Cardiac septum (tissue), 1 donor: ENCODE measurements at regions not wholly inside any gene's neighbourhood (a gene's known extent, or its start where the extent isn't known, plus 50 kb on each side); places are given as distances from the start of the nearest gene placed in this dataset.
A peak's percentile ranks its signal among the peaks of the same experiment; 100 is the strongest.
"Not testable (repeated sequence)": the region's sequence is repeated elsewhere in the genome, so short reads cannot be mapped to it uniquely, and the experiment has no call there.

ENCODE experiments used
- DNase-seq: peaks from one replicate; pipeline ENCODE4 v3.0.0-alpha.2; 2020; ENCODE audit warnings: low spot score
- intact Hi-C: fragments of 100-400 bp; cut with DNase I; formaldehyde crosslinking; loops from one replicate; pipeline ENCODE4 v1.14.0; 2022
- donor health status: DM: no; HTN: no; CAD: no.

DNA sequence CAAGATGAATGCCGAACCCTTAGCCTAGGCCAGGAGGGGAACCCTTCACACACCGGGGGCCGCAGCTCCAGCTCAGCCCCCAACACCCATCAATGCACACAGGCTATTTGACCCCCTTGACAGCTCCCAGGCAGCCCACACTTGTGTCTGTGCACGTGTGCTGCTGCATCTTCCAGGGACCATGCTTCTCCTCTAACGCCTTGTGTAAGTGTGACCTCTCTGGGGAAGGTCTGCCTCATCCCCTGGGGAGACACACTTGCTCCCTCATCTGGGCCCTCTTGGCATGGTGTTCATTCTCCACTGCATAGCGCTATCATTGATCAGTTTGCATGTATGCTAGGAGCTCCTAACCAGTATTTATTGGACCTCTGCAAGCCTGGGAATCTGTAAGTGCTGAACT is 120.0 kb upstream of the FHL2 start:
- no peak for DNase-seq
- intact Hi-C loops = loop anchor here (2.0 kb wide), 1 partner anchor 150 kb away; no protein-coding TSS in a partner anchor

DNA sequence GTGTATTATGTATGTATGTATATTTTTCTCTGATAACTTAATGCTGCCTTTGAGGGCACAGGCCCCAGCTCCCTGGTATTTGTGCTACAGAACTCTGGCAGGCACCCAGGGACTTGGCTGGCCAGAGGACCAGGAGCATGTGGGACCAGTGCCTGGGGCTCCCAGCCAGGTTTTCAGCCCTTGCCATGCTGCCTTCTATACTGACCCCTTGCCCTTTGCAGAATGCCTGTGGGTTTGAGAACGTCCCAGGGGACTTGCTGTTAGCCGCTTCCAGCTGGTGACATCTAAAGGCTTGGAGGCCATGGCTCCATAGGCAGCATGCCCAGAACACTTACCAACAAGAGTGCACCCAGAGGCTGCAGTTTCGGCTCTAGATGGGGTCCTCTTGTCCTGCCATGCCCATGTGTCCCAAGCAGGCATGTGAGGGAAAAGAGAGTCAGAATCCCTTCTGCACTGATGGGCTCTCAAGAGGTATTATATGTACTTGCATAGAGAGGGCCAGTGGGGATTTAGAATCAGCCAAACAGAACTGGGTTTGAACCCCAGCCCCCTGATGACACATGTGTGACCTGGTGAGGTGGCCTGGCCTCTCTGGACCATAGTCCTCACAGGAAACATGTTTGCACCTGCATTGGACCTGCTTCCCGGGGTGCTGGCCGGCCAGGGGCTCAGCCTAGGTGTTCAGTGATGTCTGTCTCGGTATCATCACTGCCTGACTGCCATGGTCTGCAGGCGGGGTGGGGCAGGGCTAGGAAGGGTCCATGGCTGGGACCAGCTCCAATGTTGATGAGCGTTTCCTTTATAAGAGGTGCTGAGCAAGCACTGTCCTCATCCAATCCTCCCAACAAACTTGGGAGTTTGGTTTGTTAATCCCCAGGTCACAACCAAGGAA is 119.2 kb upstream of the FHL2 start:
- intact Hi-C loops = loop anchor here (1.0 to 2.0 kb wide), 2 partner anchors 108 to 149 kb away; no protein-coding TSS in a partner anchor
- peak; percentile 91 for DNase-seq

DNA sequence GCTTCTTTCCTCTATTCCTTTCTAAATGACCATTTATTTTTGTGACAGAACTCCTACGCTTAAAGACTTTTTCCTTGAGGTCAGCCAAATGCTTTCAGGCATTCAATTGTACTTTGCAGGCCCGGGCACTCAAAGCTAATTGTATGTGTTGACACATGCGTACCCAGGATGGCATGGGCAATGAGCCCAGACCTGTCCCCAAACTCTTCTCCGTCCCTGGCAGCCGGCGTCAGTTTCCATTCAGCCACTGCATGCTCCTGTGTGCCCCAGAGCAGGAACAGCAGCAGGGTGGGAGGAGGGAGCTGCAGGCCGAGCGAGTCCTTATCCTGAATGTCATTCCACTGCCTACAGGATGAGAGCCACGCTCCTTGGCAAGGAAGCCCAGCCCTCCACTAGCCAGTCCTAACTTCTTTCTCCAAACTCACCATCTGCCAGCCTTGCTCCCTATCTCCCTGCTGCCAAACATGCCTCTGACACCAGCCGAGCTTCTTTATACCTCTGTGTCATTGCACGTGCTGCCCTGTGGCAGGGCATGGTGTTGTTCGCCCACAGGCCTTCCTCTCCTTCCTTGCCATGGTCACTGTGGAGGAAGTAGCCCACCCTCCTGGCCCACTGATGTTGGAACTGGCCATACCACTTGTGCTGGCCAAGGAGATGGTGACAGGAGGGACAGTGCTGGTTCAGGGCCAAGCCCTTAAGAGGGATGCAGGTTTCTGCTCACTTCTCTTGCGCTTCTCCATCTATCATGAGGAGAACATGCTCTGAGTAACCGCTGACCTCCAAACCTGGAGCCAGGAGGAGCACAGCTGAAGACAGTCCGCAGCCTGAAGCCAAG is 116.9 kb upstream of the FHL2 start:
- peak; percentile 89 for DNase-seq
- intact Hi-C loops = loop anchor here (1.0 to 2.0 kb wide), 3 partner anchors 19 to 77 kb away; no protein-coding TSS in a partner anchor

DNA sequence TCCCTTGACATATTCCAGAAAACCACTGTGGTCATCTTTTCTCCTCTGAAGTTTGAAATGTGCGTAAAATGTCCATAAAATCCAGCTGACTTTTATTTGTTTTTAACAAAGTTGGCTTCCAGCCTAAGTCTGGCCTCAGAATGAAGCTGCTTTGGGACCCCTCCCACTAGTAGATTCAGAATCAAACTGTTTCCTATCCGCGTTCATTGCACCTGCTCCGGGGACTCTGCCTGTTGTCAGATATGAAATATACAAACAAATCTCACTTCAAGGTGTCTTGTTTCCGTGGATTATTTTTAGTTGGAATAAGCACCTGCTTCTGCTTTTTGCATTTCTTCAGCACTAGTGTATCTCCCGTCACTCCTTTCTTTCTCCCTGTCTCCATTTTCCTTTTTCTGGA is 115.7 kb upstream of the FHL2 start:
- DNase-seq = no peak
- intact Hi-C loops = loop anchor here (2.0 kb wide), 1 partner anchor 26 kb away; no protein-coding TSS in a partner anchor

DNA sequence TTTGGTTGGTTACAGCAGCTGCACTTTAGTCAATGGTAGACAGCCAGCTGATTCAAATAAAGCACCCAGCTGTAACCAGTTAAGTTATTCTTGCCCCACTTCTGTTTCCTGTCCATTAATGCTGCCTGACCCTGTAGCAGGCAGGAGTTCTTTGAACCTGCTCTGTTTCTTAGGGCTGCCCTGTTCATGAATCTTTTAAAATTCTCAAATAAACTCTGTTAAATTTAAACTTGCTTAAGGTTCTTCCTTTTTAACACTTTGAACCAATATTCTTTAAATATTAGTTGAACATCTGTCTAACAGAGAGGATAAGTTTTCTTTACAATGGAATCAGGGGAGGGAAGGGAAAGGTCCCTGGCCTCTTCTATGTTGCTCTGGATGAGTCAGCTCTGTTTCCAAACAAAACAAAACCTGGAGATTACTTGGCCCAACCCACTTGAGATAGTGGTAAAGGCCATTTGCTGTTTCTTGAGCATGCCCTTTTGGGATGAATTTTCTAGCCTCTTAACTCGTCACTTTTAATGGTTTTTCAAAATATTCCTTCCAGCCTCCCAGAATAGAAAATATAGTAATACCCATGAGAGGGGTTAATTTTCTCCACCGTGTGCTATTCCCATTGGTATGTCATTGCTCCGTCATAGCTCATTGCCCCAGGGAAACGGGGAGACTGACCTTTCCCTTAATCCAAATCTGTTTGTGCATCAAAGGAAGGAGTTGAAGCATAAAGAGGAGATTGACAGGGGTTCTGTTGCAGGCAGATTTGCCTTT is 112.1 kb upstream of the FHL2 start:
- DNase-seq = peak; percentile 36
- intact Hi-C loops = no loop called here

DNA sequence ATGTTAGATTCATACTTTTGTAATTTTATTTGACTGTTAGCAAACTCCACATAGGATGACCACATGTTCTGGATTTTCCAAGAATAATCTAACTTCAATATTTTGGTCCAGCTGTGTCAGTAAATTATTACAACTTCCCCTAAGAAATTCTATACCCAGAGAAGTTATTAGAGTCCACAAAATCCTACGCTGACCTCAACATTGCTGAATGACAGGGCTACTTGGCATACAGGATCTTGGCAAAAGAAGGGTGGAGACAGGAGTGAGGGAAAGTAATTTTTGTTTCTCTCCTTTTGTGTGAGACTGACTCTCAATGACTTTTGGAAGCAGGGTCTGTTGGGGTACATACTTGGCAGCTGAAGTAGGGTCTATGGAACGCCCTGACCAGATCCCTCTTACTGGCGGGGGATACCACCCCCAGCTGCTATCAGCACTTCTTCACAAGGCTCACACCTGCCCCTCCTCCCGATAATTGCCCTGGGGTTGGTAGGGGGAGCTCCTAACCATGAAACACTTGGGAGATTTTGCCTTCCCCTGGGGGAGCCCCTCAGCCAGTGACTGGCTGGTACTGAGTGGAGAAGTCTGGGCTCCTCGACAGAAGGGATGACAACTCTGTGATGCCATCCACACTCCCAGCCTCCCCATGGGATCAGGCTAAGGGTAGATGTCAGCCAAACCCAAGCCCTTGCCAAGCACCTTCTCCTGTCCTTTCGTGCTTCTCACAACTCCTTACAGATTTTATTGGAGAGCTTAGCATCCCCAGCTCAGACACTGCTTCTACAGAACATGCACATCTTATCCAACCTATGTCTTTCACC is 110.6 kb upstream of the FHL2 start:
- intact Hi-C loops = no loop called here
- DNase-seq = no peak

DNA sequence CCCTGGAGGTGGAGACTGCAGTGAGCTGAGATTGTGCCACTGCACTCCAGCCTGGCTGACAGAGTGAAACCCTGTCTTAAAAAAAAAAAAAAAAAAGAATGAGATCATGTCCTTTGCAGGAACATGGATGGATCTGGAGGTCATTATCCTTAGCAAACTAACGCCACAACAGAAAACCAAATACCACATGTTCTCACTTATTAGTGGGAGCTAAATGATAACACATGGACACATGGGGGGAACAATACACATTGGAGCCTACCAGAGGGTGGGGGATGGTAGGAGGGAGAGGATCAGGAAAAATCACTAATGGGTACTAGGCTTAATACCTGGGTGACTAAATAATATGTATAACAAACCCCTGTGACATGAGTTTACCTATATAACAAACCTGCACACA is 108.0 kb upstream of the FHL2 start:
- intact Hi-C loops = not testable (repeated sequence)

DNA sequence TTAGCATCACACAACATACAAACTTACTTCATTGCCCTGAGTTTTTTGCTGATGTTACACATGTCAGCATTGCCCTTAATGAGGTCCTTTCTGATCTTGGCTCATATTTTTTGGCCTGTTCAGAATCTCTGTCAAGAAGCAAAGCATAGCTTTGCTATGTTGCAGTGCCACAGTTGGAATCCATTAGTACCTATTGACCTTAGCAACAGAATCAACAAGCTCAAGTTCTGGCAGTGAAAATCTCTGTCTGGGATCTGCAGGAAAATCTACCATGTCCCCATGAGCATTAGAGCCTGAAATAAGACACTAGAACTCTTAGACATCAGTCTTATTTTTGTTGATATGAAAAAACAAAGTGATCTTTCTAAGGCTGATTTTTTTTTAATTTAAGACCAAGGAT is 105.6 kb upstream of the FHL2 start:
- no peak for DNase-seq
- intact Hi-C loops = no loop called here

More for the DNA sequence above, 108.0 kb upstream of the FHL2 start:
- DNase-seq = not testable (repeated sequence)

DNA sequence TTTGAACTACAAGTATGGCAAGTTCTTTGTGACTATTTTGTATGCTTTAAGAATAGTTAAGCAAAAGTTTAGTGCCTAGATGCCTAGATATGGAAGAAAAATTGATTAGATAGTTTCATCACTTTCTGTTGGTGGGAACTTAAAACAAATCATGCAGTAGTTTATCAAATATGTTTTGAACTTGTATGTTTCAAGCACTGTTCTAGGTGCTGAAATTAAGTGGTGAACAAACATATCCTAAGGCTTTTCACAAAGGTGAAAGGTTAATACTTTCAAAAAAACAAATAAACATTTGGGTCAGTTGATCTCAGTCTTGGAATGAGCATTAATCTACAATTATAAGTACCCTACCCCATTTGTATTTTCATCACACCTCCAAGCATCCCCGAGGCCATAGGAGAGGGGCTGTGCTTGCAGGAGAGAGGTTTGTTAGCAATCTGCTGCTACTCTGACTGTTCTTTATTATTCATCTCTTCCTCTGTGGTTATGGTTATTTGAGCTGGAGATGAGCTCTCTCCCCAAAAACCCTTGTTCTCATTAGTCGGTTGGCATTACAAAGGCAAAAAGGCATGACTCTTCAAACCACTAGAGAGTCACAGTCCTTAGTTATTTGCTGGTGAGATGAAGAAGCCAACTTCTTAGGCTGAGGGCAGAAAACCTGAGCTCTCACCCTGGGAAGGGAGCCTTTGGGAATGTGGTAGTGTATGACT is 103.9 kb upstream of the FHL2 start:
- intact Hi-C loops = no loop called here
- DNase-seq = no peak

DNA sequence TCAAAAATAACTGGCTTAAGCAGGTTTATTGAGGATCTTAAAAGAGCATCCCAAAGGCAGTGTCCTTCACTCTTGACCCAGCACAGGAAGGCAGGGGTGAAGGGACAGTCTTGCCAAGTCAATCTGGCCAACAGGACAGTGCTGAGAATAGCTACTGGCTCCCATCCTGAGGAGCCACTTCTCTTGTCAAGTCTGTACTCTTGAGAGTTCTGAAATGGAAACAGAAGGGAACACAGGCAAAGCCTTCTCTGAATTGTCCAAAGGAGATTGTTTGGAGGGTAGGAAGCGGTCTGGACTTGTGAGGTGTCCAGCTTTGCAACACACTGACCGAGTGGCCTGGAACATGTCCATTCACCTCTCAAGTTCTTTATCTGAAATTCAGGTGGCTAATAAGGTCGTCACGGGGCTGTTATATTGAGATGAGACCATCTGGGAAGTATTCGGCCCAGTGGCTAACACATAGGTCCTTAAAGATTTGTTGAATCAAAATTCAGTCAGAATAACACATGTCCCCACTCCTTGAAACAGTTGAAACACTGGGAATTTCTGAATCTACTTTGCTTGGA is 99.5 kb upstream of the FHL2 start:
- intact Hi-C loops = no loop called here
- DNase-seq = no peak

DNA sequence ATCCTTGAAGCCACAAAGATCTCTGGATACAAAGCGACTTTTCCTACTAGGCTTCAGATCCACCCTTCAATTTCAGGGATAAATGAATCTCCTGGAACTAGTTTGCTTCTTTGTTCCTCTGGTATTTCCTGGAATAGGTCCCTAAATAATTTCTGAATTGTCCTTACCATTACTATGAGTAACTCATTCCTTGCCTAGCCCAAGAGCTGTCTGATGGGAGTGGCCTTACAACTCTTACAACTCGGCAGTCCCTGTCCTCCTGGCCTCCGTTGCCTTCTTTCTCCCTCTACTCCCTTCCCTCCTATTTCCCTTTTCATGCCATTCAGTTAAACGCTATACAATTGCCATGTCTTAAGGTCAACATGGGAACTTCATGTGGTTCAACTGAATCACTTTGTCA is 98.2 kb upstream of the FHL2 start:
- intact Hi-C loops = loop anchor here (2.0 kb wide), 1 partner anchor 86 kb away; no protein-coding TSS in a partner anchor
- DNase-seq = no peak

DNA sequence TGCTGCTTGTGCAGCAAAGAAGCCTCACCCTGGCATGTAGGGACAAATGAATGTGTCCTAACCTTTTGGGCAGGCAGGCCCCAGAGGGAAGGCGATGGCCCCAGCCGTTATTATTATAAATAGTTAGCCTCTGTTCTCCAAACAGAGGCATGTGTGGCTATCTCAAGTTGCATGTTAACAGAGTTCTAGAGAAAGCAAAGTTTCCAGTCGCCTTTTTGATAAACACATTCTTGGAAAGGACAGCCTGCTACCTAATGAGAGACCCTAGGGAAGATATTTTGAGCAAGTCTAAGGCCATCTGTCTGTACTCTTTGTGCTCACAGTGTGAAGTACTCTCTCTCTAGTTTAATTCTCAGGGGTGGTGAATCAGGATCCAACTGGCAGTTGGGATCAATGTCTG is 97.4 kb upstream of the FHL2 start:
- no peak for DNase-seq
- intact Hi-C loops = loop anchor here (1.0 to 2.0 kb wide), 2 partner anchors 19 to 85 kb away; no protein-coding TSS in a partner anchor

DNA sequence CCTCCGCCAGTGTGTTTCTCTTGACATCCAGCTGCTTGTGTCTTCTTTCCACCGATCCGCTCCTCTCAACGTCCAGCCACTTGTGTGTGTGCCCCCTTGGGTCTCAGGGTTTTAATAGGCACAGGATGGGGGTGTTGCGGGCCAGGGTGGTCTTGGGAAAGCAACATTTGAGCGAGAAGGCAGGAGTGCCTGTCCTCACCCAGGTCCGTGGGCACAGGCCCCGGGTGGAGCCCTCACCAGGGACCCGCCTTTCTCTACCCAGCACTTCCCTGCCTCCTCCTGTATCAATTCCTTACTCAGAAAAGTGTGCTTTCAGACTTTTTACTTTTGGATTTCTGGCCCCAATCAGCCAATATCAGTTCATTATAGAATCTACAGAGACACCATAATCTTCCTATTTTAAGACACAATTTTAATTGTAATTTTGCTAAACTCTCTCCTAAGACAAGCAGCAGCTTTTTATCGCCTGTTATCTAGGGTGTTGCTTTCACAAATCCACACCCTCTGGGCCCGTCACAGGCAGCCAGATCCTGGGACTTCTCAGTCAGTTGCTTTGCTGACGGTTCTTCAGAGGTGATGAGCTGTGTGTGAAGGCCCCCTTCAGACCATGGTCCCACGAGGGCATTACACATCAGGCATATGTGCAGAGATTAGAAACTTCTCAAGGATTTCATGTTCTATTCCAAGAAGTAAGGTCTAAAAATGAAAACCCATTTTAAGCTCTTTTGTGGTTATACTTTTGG is 96.0 kb upstream of the FHL2 start:
- peak; percentile 77 for DNase-seq
- intact Hi-C loops = no loop called here

DNA sequence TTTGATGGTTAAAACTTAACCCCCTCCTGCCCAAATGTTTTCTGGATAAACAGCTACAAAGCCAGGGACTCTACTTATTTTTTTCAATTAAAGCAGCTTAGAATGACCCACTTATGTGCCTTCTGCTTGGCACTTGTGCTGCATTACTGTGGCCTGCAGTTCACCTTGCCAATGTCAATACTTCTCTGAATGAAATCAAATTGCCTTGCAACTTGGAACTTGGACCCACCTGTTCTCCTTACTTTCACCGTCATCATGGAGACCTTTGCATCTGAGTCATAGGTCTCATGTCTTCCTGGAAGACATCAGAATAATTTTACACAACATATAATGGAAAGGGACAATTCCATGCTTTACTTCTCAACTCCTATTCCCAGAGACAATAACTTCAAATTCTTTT is 92.1 kb upstream of the FHL2 start:
- intact Hi-C loops = no loop called here

DNA sequence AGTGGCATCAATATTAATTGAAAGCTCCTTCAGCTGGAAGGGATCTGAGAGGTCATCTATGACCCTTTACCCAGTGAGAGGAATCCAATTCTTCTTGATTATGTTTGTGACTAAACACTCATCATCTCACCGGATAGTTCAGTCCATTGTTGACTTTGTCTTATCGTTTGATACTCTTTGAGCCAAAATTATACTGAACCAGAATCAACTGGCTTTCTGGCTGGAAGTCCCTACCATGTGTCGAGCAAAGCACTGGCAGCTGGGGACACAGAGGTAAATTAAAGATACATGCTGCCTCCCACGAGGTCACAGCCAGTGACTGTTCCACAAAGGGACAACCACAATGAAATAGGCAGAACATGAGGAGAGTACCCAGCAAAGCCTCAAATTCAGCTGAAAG is 91.4 kb upstream of the FHL2 start:
- intact Hi-C loops = no loop called here
- no peak for DNase-seq

More for the DNA sequence above, 92.1 kb upstream of the FHL2 start:
- DNase-seq = no peak

DNA sequence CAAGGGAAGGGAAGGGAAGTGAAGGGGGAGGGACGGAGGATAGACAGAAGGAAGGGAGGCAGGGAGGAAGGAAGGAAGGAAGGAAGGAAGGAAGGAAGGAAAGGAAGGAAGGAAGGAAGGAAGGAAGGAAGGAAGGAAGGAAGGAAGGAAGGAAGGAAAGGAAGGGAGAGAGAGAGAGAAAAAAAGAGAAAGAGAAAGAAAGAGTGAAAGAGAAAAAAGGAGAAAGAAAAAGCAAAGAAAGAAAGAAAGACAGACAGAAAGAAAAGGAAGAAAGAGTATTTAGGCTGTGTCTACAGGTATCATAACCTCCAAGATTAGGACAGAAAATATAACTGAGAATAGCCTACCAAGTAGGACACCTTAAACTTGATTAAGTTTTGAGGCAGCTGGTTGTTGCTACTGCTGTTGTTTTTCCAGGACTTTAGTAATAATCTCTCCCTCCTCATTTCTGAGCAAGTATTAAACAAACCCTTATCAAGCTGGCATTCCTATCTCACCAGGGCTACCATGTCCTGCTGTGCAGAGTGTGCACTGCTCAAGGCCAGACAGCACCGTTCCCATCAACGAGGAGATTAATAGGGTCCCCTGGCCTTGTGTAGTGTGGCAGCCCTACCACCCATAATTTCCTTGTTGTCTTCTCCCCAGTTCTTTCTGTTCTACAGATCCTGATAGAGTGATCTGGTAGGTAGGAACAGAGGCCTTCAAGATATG is 90.5 kb upstream of the FHL2 start:
- intact Hi-C loops = loop anchor here (2.0 kb wide), 1 partner anchor 25 kb away; no protein-coding TSS in a partner anchor
- no peak for DNase-seq
